HG03108 (cell line): ENCODE measurements at regions not wholly inside any gene's neighbourhood (a gene's known extent, or its start where the extent isn't known, plus 50 kb on each side); places are given as distances from the start of the nearest gene placed in this dataset.
"Not testable (repeated sequence)": the region's sequence is repeated elsewhere in the genome, so short reads cannot be mapped to it uniquely, and the experiment has no call there.

Source experiments
- ATAC-seq: cut with Tn5 transposase; IDR thresholded peaks from one replicate; pipeline ENCODE4 v1.9.1; 2021; ENCODE audit warnings: moderate library complexity; ENCODE audit not compliant: unreplicated experiment

GRCh38 chr5:8528106-8528505, 659.2 kb downstream of the MTRR start:
- ATAC-seq: no peak

- ATAC-seq: no peak
Measured at GRCh38 chr5:8538821-8539220, 669.9 kb downstream of the MTRR start.

GRCh38 chr5:8540317-8540716, 671.4 kb downstream of the MTRR start:
- no peak for ATAC-seq

- ATAC-seq: no peak
Measured at GRCh38 chr5:8550921-8551320, 682.0 kb downstream of the MTRR start.

- ATAC-seq: no peak
Measured at GRCh38 chr5:8553364-8553763, 684.4 kb downstream of the MTRR start.

- ATAC-seq: no peak
Measured at GRCh38 chr5:8557728-8558127, 688.8 kb downstream of the MTRR start.

- ATAC-seq: no peak
Measured at GRCh38 chr5:8560776-8561175, 691.8 kb downstream of the MTRR start.

GRCh38 chr5:8561224-8561840, 692.4 kb downstream of the MTRR start:
- ATAC-seq: no peak

GRCh38 chr5:8561854-8562253, 692.9 kb downstream of the MTRR start:
- ATAC-seq: no peak

- ATAC-seq: not testable (repeated sequence)
Measured at GRCh38 chr5:8563540-8563939, 694.6 kb downstream of the MTRR start.

- ATAC-seq: no peak
Measured at GRCh38 chr5:8568858-8569257, 699.9 kb downstream of the MTRR start.

- ATAC-seq: no peak
Measured at GRCh38 chr5:8570528-8570927, 701.6 kb downstream of the MTRR start.

GRCh38 chr5:8576178-8576577, 707.2 kb downstream of the MTRR start:
- no peak for ATAC-seq

GRCh38 chr5:8577792-8578191, 708.8 kb downstream of the MTRR start:
- no peak for ATAC-seq

- no peak for ATAC-seq
Measured at GRCh38 chr5:8580298-8580697, 711.4 kb downstream of the MTRR start.

- no peak for ATAC-seq
Measured at GRCh38 chr5:8581047-8581446, 712.1 kb downstream of the MTRR start.

- no peak for ATAC-seq
Measured at GRCh38 chr5:8585230-8586018, 716.5 kb downstream of the MTRR start.

GRCh38 chr5:8590959-8591358, 722.0 kb downstream of the MTRR start:
- no peak for ATAC-seq

- ATAC-seq: no peak
Measured at GRCh38 chr5:8598356-8598755, 729.4 kb downstream of the MTRR start.

GRCh38 chr5:8598996-8599395, 730.0 kb downstream of the MTRR start:
- no peak for ATAC-seq

GRCh38 chr5:8600843-8601242, 731.9 kb downstream of the MTRR start:
- no peak for ATAC-seq

- no peak for ATAC-seq
Measured at GRCh38 chr5:8601831-8602354, 732.9 kb downstream of the MTRR start.
